ENCODE measurements at regions not wholly inside any gene's neighbourhood (a gene's known extent, or its start where the extent isn't known, plus 50 kb on each side); places are given as distances from the start of the nearest gene placed in this dataset.
"Not testable (repeated sequence)": the region's sequence is repeated elsewhere in the genome, so short reads cannot be mapped to it uniquely, and the experiment has no call there.

DNA sequence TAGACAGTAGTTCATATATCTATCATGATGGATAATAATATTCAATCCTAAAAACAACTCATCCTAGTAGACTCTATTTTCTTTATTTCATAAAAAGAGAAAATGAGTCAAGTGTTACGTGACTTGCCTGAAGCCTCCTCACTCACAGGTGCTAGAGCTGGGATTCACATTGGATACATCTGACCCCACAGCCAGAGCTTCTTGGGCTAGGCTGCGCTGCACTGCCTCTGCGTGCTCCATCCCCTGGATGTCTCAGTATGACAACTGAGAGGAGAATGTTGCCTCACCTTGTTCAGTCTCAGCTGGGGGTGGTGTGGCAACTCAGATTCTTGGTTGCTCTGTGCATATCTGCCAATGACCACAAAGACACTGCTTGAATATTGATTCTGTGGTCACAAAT is 286.6 kb downstream of the LIG4 start:
- H3K4me3 ChIP-seq (ENCODE audit: low read depth, low read length) = no peak overlapping the region
- DNase-seq (ENCODE audit: low read depth) = no peak
- TF ChIP-seq, protein P1, sequence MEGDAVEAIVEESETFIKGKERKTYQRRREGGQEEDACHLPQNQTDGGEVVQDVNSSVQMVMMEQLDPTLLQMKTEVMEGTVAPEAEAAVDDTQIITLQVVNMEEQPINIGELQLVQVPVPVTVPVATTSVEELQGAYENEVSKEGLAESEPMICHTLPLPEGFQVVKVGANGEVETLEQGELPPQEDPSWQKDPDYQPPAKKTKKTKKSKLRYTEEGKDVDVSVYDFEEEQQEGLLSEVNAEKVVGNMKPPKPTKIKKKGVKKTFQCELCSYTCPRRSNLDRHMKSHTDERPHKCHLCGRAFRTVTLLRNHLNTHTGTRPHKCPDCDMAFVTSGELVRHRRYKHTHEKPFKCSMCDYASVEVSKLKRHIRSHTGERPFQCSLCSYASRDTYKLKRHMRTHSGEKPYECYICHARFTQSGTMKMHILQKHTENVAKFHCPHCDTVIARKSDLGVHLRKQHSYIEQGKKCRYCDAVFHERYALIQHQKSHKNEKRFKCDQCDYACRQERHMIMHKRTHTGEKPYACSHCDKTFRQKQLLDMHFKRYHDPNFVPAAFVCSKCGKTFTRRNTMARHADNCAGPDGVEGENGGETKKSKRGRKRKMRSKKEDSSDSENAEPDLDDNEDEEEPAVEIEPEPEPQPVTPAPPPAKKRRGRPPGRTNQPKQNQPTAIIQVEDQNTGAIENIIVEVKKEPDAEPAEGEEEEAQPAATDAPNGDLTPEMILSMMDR (IDR thresholded peaks at IDR 0.05; ENCODE audit: low read depth, low read length, missing control alignments) = no peak
- in situ Hi-C loops (cut with HindIII; ENCODE audit: low sequenced_read_pairs) = no loop called here

DNA sequence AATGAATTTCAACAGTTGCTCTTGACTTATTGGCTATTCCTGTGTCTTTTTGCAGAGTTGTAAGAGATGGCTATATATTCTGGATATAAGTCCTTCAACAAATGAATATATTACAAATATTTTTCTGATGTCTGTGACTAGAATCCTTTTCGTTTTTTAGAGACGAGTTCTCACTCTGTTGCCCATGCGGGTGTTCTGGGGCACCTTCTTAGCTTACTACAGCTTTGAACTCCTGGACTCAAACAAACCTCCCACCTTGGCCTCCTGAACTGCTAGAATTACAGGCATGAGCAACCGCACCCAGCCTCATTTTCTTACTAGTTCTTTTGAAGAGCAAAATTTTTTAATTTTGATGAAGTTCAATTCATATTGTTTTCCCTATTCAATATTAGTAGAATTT is 287.8 kb downstream of the LIG4 start:
- in situ Hi-C loops (cut with HindIII; ENCODE audit: low sequenced_read_pairs) = no loop called here

DNA sequence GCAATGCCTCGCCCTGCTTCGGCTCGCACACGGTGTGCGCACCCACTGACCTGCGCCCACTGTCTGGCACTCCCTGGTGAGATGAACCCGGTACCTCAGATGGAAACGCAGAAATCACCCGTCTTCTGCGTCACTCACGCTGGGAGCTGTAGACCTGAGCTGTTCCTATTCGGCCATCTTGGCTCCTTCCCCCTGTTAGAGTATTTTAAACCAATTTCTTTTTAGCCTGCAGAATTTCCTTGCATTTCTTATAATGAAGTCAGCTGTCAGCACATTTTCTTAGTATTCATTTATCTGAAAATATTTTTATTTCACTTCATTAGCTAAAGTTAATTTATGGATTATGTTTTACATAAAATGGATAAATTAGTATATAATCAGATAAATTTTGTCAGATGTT is 288.8 kb downstream of the LIG4 start:
- H3K4me3 ChIP-seq (ENCODE audit: low read depth, low read length); DNase-seq (ENCODE audit: low read depth); in situ Hi-C loops (cut with HindIII; ENCODE audit: low sequenced_read_pairs): not testable (repeated sequence)

More for the DNA sequence above, 287.8 kb downstream of the LIG4 start:
- no peak for DNase-seq (ENCODE audit: low read depth)
- H3K4me3 ChIP-seq (ENCODE audit: low read depth, low read length) = no peak overlapping the region
- TF ChIP-seq, protein P1 (IDR thresholded peaks at IDR 0.05; ENCODE audit: low read depth, low read length, missing control alignments) = no peak

DNA sequence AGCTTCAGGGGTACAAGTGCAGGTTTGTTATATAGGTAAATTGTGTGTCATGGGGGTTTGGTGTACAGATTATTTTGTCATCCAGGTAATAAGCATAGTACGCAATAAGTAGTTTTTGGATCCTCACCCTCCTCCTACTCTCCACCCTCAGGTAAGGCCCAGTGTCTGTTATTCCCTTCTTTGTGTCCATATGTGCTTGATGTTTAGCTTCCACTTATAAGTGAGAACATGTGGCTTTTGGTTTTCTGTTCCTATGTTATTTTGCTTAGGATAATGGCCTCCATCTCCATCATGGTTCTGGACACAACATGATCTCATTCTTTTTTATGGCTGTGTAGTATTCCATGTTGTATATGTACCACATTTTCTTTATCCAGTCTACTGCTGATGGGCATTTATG is 298.4 kb downstream of the LIG4 start:
- DNase-seq (ENCODE audit: low read depth); H3K4me3 ChIP-seq (ENCODE audit: low read depth, low read length); in situ Hi-C loops (cut with HindIII; ENCODE audit: low sequenced_read_pairs): not testable (repeated sequence)

DNA sequence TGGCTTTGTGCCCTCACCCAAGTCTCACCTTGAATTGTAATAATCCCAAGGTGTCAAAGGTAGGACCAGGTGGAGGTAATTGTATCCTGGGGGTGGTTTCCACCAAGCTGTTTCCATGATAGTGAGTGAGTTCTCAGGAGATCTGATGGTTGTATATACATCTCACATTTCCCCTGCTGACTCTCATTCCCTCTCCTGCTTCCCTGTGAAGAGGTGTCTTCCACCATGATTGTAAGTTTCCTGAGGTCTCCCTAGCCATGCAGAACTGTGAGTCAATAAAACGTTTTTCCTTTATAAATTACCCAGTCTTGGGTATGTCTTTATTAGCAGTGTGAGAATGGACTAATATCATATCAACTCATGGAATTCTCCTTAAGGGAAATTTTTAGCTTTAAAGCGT is 302.6 kb downstream of the LIG4 start:
- no peak for DNase-seq (ENCODE audit: low read depth)
- in situ Hi-C loops (cut with HindIII; ENCODE audit: low sequenced_read_pairs) = no loop called here
- TF ChIP-seq, protein P1 (IDR thresholded peaks at IDR 0.05; ENCODE audit: low read depth, low read length, missing control alignments) = no peak
- no peak overlapping the region for H3K4me3 ChIP-seq (ENCODE audit: low read depth, low read length)

DNA sequence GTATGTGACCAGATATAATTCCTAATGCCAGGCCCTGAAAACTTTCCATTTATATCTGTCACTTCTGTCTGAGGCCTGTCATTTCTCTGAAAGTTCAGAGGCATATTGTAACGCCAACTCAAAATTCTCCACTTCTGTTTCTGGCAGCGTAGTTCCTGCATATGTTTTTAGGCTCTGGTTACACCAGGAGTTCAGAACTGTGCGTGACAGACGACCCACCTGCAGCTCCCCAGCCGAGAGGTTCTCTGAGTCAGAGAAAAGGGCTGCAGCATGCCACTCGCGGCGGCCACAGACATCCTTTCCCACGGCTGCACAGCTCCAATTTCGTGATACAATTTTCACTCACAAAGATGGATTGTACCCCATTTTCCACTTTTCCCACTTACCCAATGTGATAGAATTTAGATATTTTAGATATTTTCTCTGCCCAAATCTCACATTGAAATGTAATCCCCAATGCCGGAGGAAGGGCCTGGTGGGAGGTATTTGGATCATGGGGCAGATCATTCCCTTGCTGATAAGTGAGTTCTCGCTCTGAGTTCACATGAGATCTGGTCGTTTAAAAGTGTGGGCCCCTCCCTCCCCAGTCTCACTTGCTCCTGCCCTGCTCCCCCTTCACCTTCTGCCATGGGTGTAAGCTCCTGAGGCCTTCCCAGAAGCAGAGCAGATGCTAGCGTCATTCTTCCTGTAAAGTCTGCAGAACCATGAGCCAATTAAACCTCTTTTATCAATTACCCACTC is 308.1 kb downstream of the LIG4 start:
- in situ Hi-C loops (cut with HindIII; ENCODE audit: low sequenced_read_pairs) = no loop called here
- DNase-seq (ENCODE audit: low read depth) = no peak
- TF ChIP-seq, protein P1 (IDR thresholded peaks at IDR 0.05; ENCODE audit: low read depth, low read length, missing control alignments) = no peak
- H3K4me3 ChIP-seq (ENCODE audit: low read depth, low read length) = no peak overlapping the region

DNA sequence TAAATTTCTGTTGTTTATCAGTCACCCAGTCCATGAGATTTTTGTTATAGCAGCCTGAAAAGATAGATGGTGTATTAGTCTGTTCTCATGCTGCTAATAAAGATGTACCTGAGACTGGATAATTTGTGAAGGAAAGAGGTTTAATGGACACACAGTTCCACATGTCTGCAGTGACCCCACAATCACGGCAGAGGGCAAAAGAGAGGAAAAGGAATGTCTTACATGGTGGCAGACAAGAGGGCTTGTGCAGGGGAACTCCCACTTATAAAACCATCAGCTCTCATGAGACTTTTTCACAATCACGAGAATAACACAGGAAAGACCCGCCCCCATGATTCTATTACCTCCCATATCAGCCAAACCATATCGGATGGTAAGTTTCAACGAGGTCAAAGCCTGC is 309.2 kb downstream of the LIG4 start:
- H3K4me3 ChIP-seq (ENCODE audit: low read depth, low read length) = no peak overlapping the region
- no peak for DNase-seq (ENCODE audit: low read depth)
- in situ Hi-C loops (cut with HindIII; ENCODE audit: low sequenced_read_pairs) = no loop called here
- TF ChIP-seq, protein P1 (IDR thresholded peaks at IDR 0.05; ENCODE audit: low read depth, low read length, missing control alignments) = no peak

Measured in astrocyte of the cerebellum (primary cell).